GM12873 (cell line): ENCODE measurements at regions not wholly inside any gene's neighbourhood (a gene's known extent, or its start where the extent isn't known, plus 50 kb on each side); places are given as distances from the start of the nearest gene placed in this dataset.

ENCODE experiments used
- CTCF ChIP-seq: IDR thresholded peaks from 2 replicates; pipeline ENCODE4 v1.5.1; 2012; ENCODE audit warnings: low read depth, mild to moderate bottlenecking, moderate library complexity, low read length, control low read depth; ENCODE audit not compliant: insufficient read depth; ENCODE audit errors: missing control alignments

GRCh38 chr12:114944736-114945135 lies 260.8 kb upstream of the TBX3 start:
- TF ChIP-seq CTCF: no peak

- no peak for TF ChIP-seq CTCF
Observed at GRCh38 chr12:114943601-114944000, 259.6 kb upstream of the TBX3 start.

- no peak for TF ChIP-seq CTCF
Observed at GRCh38 chr12:114938487-114939210, 254.7 kb upstream of the TBX3 start.

- no peak for TF ChIP-seq CTCF
Observed at GRCh38 chr12:114936148-114937079, 252.4 kb upstream of the TBX3 start.

- no peak for TF ChIP-seq CTCF
Observed at GRCh38 chr12:114935658-114936057, 251.7 kb upstream of the TBX3 start.

GRCh38 chr12:114933428-114934160 lies 249.6 kb upstream of the TBX3 start:
- TF ChIP-seq CTCF: no peak

- TF ChIP-seq CTCF: no peak
Observed at GRCh38 chr12:114932806-114933205, 248.8 kb upstream of the TBX3 start.
